ENCODE measurements at regions not wholly inside any gene's neighbourhood (a gene's known extent, or its start where the extent isn't known, plus 50 kb on each side); places are given as distances from the start of the nearest gene placed in this dataset.
"Not testable (repeated sequence)": the region's sequence is repeated elsewhere in the genome, so short reads cannot be mapped to it uniquely, and the experiment has no call there.

GRCh38 chr4:81816031-81816761, 344.5 kb upstream of the RASGEF1B start:
- DNase-seq (ENCODE audit: low read depth), result no peak

GRCh38 chr4:81814987-81815541, 343.4 kb upstream of the RASGEF1B start:
- no peak for DNase-seq (ENCODE audit: low read depth)

- DNase-seq (ENCODE audit: low read depth), result no peak
Measured at GRCh38 chr4:81811562-81812293, 340.0 kb upstream of the RASGEF1B start.

- DNase-seq (ENCODE audit: low read depth), result no peak
Measured at GRCh38 chr4:81808011-81808672, 336.4 kb upstream of the RASGEF1B start.

- DNase-seq (ENCODE audit: low read depth), result no peak
Measured at GRCh38 chr4:81807386-81807785, 335.7 kb upstream of the RASGEF1B start.

GRCh38 chr4:81806485-81806884, 334.8 kb upstream of the RASGEF1B start:
- no peak for DNase-seq (ENCODE audit: low read depth)

- no peak for DNase-seq (ENCODE audit: low read depth)
Measured at GRCh38 chr4:81804849-81805248, 333.1 kb upstream of the RASGEF1B start.

GRCh38 chr4:81802285-81802846, 330.7 kb upstream of the RASGEF1B start:
- no peak for DNase-seq (ENCODE audit: low read depth)

GRCh38 chr4:81799371-81799770, 327.7 kb upstream of the RASGEF1B start:
- no peak for DNase-seq (ENCODE audit: low read depth)

- DNase-seq (ENCODE audit: low read depth), result no peak
Measured at GRCh38 chr4:81796790-81797528, 325.3 kb upstream of the RASGEF1B start.

GRCh38 chr4:81792521-81792920, 320.8 kb upstream of the RASGEF1B start:
- DNase-seq (ENCODE audit: low read depth), result no peak

- DNase-seq (ENCODE audit: low read depth), result no peak
Measured at GRCh38 chr4:81790477-81790876, 318.8 kb upstream of the RASGEF1B start.

GRCh38 chr4:81789741-81790399, 318.2 kb upstream of the RASGEF1B start:
- no peak for DNase-seq (ENCODE audit: low read depth)

- DNase-seq (ENCODE audit: low read depth), result no peak
Measured at GRCh38 chr4:81789158-81789557, 317.5 kb upstream of the RASGEF1B start.

GRCh38 chr4:81786766-81787165, 315.1 kb upstream of the RASGEF1B start:
- no peak for DNase-seq (ENCODE audit: low read depth)

- no peak for DNase-seq (ENCODE audit: low read depth)
Measured at GRCh38 chr4:81786063-81786763, 314.5 kb upstream of the RASGEF1B start.

- DNase-seq (ENCODE audit: low read depth), result no peak
Measured at GRCh38 chr4:81785338-81785737, 313.6 kb upstream of the RASGEF1B start.

GRCh38 chr4:81783558-81783957, 311.9 kb upstream of the RASGEF1B start:
- no peak for DNase-seq (ENCODE audit: low read depth)

GRCh38 chr4:81781799-81782198, 310.1 kb upstream of the RASGEF1B start:
- no peak for DNase-seq (ENCODE audit: low read depth)

- not testable (repeated sequence) for DNase-seq (ENCODE audit: low read depth)
Measured at GRCh38 chr4:81777718-81778117, 306.0 kb upstream of the RASGEF1B start.

GRCh38 chr4:81776794-81777193, 305.1 kb upstream of the RASGEF1B start:
- no peak for DNase-seq (ENCODE audit: low read depth)

All from fibroblast of gingiva (primary cell).